Activated T-helper 2 cell treated with anti-CD3 and anti-CD28 coated beads, Interferon-gamma antibody, Interleukin-2, Interleukin-4, amounts not matched to agents 10 μg/mL and 5 μg/mL and 100 μg/mL, durations not matched to agents 14 hours and 24 hours and 36 hours (primary cell): ENCODE measurements at regions not wholly inside any gene's neighbourhood (a gene's known extent, or its start where the extent isn't known, plus 50 kb on each side); places are given as distances from the start of the nearest gene placed in this dataset.

Experiments used
- DNase-seq: peaks from one replicate; pipeline ENCODE4 v3.0.0; 2021; ENCODE audit warnings: low spot score
- H3K27ac Mint-ChIP-seq: one replicate; pipeline ENCODE4 v1.8.0; 2021; ENCODE audit warnings: mixed read lengths
- H3K27me3 Mint-ChIP-seq: one replicate; pipeline ENCODE4 v1.8.0; 2021; ENCODE audit warnings: low read depth, mixed read lengths
- H3K36me3 Mint-ChIP-seq: one replicate; pipeline ENCODE4 v1.8.0; 2021; ENCODE audit warnings: low read depth, mixed read lengths
- H3K4me1 Mint-ChIP-seq: one replicate; pipeline ENCODE4 v1.8.0; 2021; ENCODE audit warnings: low read depth, mixed read lengths
- H3K4me3 Mint-ChIP-seq: one replicate; pipeline ENCODE4 v1.8.0; 2021; ENCODE audit warnings: low read depth, mild to moderate bottlenecking, moderate library complexity, mixed read lengths
- H3K9me3 Mint-ChIP-seq: one replicate; pipeline ENCODE4 v1.8.0; 2021; ENCODE audit warnings: mixed read lengths
- intact Hi-C: fragments of 100-400 bp; cut with micrococcal nuclease; formaldehyde crosslinking; loops from one replicate; pipeline ENCODE4 v1.15.1; 2023

DNA sequence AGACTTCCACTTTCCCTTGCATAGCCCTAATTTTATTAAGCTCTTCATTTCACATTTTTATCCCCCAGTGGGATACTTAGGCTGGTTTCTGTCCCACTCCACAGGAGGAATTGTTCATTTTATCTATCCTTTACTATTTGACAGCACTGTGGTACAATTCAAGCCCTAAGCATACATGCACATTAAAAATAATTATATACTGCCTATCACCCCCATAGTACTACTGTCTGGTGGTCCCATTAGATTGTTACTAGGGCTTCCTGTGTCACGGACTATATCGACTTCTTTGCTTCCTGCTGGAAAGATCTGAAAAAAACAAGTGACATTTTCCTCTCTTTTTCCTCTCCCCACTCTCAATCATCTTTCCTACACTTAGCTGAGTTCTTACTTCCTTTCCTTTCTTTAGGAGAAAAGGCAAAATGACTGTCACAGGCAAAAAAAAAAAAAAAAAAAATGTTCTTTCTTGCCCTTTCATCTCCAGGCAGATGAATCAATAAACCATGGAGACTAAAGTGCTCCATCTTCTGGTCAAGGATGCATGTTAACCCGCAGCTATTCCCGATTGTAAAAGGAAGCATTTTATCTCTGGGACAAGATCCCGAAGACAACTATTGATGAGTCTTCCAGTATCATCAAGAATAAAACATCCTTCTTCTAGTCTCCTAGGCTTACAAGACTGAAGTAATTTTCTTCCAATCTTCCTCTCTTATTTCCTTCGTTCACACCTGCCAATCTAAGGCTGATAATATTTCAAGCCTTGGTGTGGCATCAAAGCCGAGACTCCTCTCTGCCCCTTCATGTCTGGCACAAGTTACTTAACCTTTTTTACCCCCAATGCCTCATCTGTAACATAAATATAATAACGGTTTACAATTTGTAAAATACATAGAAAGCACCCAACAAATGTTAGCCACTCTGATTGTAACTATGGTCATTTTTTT, 94.4 kb upstream of the PLEKHG7 start:
- peak overlapping the region; percentile 19 for H3K27ac Mint-ChIP-seq
- no peak for DNase-seq
- H3K4me1 Mint-ChIP-seq, result peaks cover 22% of the 10 kb centered on the region
- intact Hi-C loops, result no loop called here
- peaks cover 6% of the 10 kb centered on the region for H3K9me3 Mint-ChIP-seq
- no peaks in the 10 kb centered on the region for H3K27me3 Mint-ChIP-seq
- H3K4me3 Mint-ChIP-seq, result peak overlapping the region; percentile 15
- no peaks in the 10 kb centered on the region for H3K36me3 Mint-ChIP-seq

GRCh38 chr12:92606956-92607355, 95.8 kb upstream of the PLEKHG7 start:
- intact Hi-C loops, result no loop called here
- Mint-ChIP-seq H3K36me3 (peaks cover 4% of the 10 kb centered on the region), H3K27me3 (no peaks in the 10 kb centered on the region), H3K9me3 (peaks cover 12% of the 10 kb centered on the region), H3K4me1 (peaks cover 24% of the 10 kb centered on the region), H3K4me3 (no peak overlapping the region), H3K27ac (no peak overlapping the region)
- no peak for DNase-seq

GRCh38 chr12:92605621-92606170, 97.1 kb upstream of the PLEKHG7 start:
- peaks cover 22% of the 10 kb centered on the region for H3K9me3 Mint-ChIP-seq
- H3K27ac Mint-ChIP-seq, result no peak overlapping the region
- no peaks in the 10 kb centered on the region for H3K27me3 Mint-ChIP-seq
- no peak for DNase-seq
- peaks cover 28% of the 10 kb centered on the region for H3K4me1 Mint-ChIP-seq
- intact Hi-C loops, result no loop called here
- H3K4me3 Mint-ChIP-seq, result no peak overlapping the region
- H3K36me3 Mint-ChIP-seq, result peaks cover 11% of the 10 kb centered on the region

- Mint-ChIP-seq H3K36me3 (peaks cover 14% of the 10 kb centered on the region), H3K4me1 (peaks cover 28% of the 10 kb centered on the region), H3K9me3 (peaks cover 27% of the 10 kb centered on the region), H3K4me3 (no peak overlapping the region), H3K27ac (no peak overlapping the region), H3K27me3 (no peaks in the 10 kb centered on the region)
- DNase-seq, result no peak
- intact Hi-C loops, result loop anchor here (1.0 to 5.0 kb wide), 2 partner anchors 10 to 917 kb away; no protein-coding TSS in a partner anchor
Measured at GRCh38 chr12:92604786-92605185, 98.0 kb upstream of the PLEKHG7 start.

DNA sequence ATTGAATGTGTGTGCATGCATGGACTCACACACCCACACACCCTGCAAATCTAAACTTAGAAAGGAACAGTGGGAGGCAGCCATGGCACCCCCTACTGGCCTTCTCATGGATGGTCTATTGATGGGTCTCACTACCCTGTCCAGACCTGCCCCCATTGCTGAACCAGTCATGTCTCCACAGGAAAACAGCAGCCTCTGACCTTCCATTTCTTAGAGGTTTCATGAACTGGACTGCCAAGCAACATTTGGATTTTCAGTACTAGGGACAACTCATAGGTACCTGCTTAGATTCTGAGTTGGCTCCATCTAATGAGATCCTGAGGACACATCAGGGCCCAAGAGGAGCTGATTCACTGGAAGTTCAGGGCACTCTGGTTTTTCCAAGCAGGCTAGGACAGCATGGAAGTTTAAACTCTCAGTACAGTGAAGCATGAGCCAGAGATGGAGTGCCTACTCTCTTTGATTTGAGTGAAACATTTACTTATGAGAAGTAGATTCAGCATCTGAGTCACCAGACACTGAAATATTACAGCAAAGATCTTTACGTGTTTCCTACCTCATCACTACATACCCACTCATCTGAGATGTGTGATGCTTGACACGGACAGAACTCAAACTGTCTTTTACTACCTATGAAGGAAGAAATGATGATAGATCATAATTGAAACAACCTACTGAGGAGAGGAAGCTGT, 98.9 kb upstream of the PLEKHG7 start:
- H3K9me3 Mint-ChIP-seq, result peaks cover 36% of the 10 kb centered on the region
- DNase-seq, result no peak

GRCh38 chr12:92602930-92603623, 99.7 kb upstream of the PLEKHG7 start:
- H3K4me3 Mint-ChIP-seq, result no peak overlapping the region

More for the DNA sequence above, 98.9 kb upstream of the PLEKHG7 start:
- Mint-ChIP-seq H3K4me1 (peaks cover 31% of the 10 kb centered on the region), H3K27ac (peak overlapping the region; percentile 88), H3K27me3 (no peaks in the 10 kb centered on the region), H3K4me3 (no peak overlapping the region), H3K36me3 (peaks cover 23% of the 10 kb centered on the region)
- intact Hi-C loops, result loop anchor here (1.0 to 5.0 kb wide), 2 partner anchors 10 to 917 kb away; no protein-coding TSS in a partner anchor

GRCh38 chr12:92602476-92602875, 100.3 kb upstream of the PLEKHG7 start:
- H3K27me3 Mint-ChIP-seq, result no peaks in the 10 kb centered on the region
- intact Hi-C loops, result loop anchor here (5.0 kb wide), 1 partner anchor 915 kb away; no protein-coding TSS in a partner anchor
- H3K27ac Mint-ChIP-seq, result peak overlapping the region; percentile 34
- no peak for DNase-seq
- peaks cover 33% of the 10 kb centered on the region for H3K4me1 Mint-ChIP-seq
- peaks cover 43% of the 10 kb centered on the region for H3K9me3 Mint-ChIP-seq
- no peak overlapping the region for H3K4me3 Mint-ChIP-seq
- H3K36me3 Mint-ChIP-seq, result peaks cover 33% of the 10 kb centered on the region

More at GRCh38 chr12:92602930-92603623, 99.7 kb upstream of the PLEKHG7 start:
- peaks cover 29% of the 10 kb centered on the region for H3K36me3 Mint-ChIP-seq
- intact Hi-C loops, result loop anchor here (5.0 kb wide), 1 partner anchor 916 kb away; no protein-coding TSS in a partner anchor
- DNase-seq, result no peak
- no peaks in the 10 kb centered on the region for H3K27me3 Mint-ChIP-seq
- H3K9me3 Mint-ChIP-seq, result peaks cover 43% of the 10 kb centered on the region
- H3K4me1 Mint-ChIP-seq, result peaks cover 29% of the 10 kb centered on the region
- peak overlapping the region; percentile 34 for H3K27ac Mint-ChIP-seq

DNA sequence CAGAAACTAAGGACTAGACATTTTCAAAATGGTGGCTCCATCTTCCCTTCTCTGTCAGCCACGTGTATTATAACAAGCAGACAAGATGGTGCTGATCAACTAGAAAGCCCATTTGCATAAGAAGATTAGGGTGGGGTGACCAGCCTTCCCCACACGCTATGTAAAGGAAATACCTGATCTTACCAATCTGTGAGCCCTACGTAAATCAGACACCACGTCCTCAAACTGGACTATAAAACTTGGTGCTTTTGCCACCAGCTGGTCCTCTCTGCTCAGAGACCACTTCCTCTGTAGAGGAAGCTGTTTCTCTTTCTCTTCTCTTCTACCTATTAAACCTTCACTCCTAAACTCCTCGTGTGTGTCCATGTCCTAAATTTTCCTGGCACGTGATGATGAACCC, 101.1 kb upstream of the PLEKHG7 start:
- intact Hi-C loops, result loop anchor here (5.0 kb wide), 1 partner anchor 914 kb away; no protein-coding TSS in a partner anchor
- peaks cover 41% of the 10 kb centered on the region for H3K4me1 Mint-ChIP-seq
- H3K27ac Mint-ChIP-seq, result no peak overlapping the region
- no peak for DNase-seq
- peaks cover 43% of the 10 kb centered on the region for H3K9me3 Mint-ChIP-seq
- H3K36me3 Mint-ChIP-seq, result peaks cover 36% of the 10 kb centered on the region
- H3K4me3 Mint-ChIP-seq, result no peak overlapping the region
- no peaks in the 10 kb centered on the region for H3K27me3 Mint-ChIP-seq

- H3K36me3 Mint-ChIP-seq, result peaks cover 36% of the 10 kb centered on the region
- no peak overlapping the region for H3K4me3 Mint-ChIP-seq
- intact Hi-C loops, result loop anchor here (5.0 kb wide), 1 partner anchor 914 kb away; no protein-coding TSS in a partner anchor
- no peak overlapping the region for H3K27ac Mint-ChIP-seq
- H3K4me1 Mint-ChIP-seq, result peaks cover 46% of the 10 kb centered on the region
- H3K9me3 Mint-ChIP-seq, result peaks cover 43% of the 10 kb centered on the region
- no peaks in the 10 kb centered on the region for H3K27me3 Mint-ChIP-seq
- DNase-seq, result no peak
Measured at GRCh38 chr12:92601176-92601575, 101.6 kb upstream of the PLEKHG7 start.

- intact Hi-C loops, result loop anchor here (5.0 kb wide), 1 partner anchor 913 kb away; no protein-coding TSS in a partner anchor
- H3K27ac Mint-ChIP-seq, result no peak overlapping the region
- no peak for DNase-seq
- H3K4me3 Mint-ChIP-seq, result no peak overlapping the region
- H3K4me1 Mint-ChIP-seq, result peaks cover 53% of the 10 kb centered on the region
- no peaks in the 10 kb centered on the region for H3K27me3 Mint-ChIP-seq
- H3K36me3 Mint-ChIP-seq, result peaks cover 41% of the 10 kb centered on the region
- H3K9me3 Mint-ChIP-seq, result peaks cover 48% of the 10 kb centered on the region
Measured at GRCh38 chr12:92600052-92600451, 102.7 kb upstream of the PLEKHG7 start.

- intact Hi-C loops, result loop anchor here (1.0 to 2.0 kb wide), 2 partner anchors 46 to 721 kb away; no protein-coding TSS in a partner anchor
- Mint-ChIP-seq H3K27me3 (no peaks in the 10 kb centered on the region), H3K36me3 (peaks cover 54% of the 10 kb centered on the region), H3K9me3 (peaks cover 51% of the 10 kb centered on the region), H3K4me3 (no peak overlapping the region), H3K4me1 (peaks cover 59% of the 10 kb centered on the region), H3K27ac (peak overlapping the region; percentile 73)
- no peak for DNase-seq
Measured at GRCh38 chr12:92597997-92598396, 104.8 kb upstream of the PLEKHG7 start.

- H3K36me3 Mint-ChIP-seq, result peaks cover 53% of the 10 kb centered on the region
- intact Hi-C loops, result no loop called here
- peaks cover 47% of the 10 kb centered on the region for H3K9me3 Mint-ChIP-seq
- H3K4me1 Mint-ChIP-seq, result peaks cover 59% of the 10 kb centered on the region
- no peak overlapping the region for H3K4me3 Mint-ChIP-seq
- no peak for DNase-seq
- no peaks in the 10 kb centered on the region for H3K27me3 Mint-ChIP-seq
- peak overlapping the region; percentile 73 for H3K27ac Mint-ChIP-seq
Measured at GRCh38 chr12:92597118-92597517, 105.7 kb upstream of the PLEKHG7 start.
